ENCODE measurements at regions not wholly inside any gene's neighbourhood (a gene's known extent, or its start where the extent isn't known, plus 50 kb on each side); places are given as distances from the start of the nearest gene placed in this dataset.

- TF ChIP-seq CTCF (IDR thresholded peaks at IDR 0.05): no peak
- TF ChIP-seq POLR2A (IDR thresholded peaks at IDR 0.05): no peak
These were observed 775.6 kb downstream of the LTN1 start for GRCh38 chr21:28216976-28217523.
